ENCODE measurements at regions not wholly inside any gene's neighbourhood (a gene's known extent, or its start where the extent isn't known, plus 50 kb on each side); places are given as distances from the start of the nearest gene placed in this dataset.
"Not testable (repeated sequence)": the region's sequence is repeated elsewhere in the genome, so short reads cannot be mapped to it uniquely, and the experiment has no call there.

- TF ChIP-seq MAX (IDR thresholded peaks at IDR 0.05); RAD21 (IDR thresholded peaks at IDR 0.05); CTCF (IDR thresholded peaks at IDR 0.05; ENCODE audit: low read depth, low read length, missing input control); ZBTB33 (IDR thresholded peaks at IDR 0.05); YY1 (IDR thresholded peaks at IDR 0.05); HNF4G (IDR thresholded peaks at IDR 0.05); ATF3 (IDR thresholded peaks at IDR 0.05); GABPA (IDR thresholded peaks at IDR 0.05 in 1 of 2, conservative IDR thresholded peaks at IDR 0.05 in 1 of 2); TAF1 (conservative IDR thresholded peaks at IDR 0.05); JUND (IDR thresholded peaks at IDR 0.05): not testable (repeated sequence)
These were observed 305.1 kb upstream of the PLGLB1 start for GRCh38 chr2:87326754-87327153.
